Endothelial cell of umbilical vein (primary cell): ENCODE measurements at regions not wholly inside any gene's neighbourhood (a gene's known extent, or its start where the extent isn't known, plus 50 kb on each side); places are given as distances from the start of the nearest gene placed in this dataset.

Experiments
- CTCF ChIP-seq, 2 donors: IDR thresholded peaks; 1 replicate in 1 of 2; 2 replicates in 1 of 2; pipeline ENCODE4 v1.5.1; 2011; ENCODE audit warnings: low read length in 2 of 2, mild to moderate bottlenecking in 2 of 2, moderate library complexity in 2 of 2, control low read depth in 1 of 2, inconsistent platforms in 1 of 2, low read depth in 1 of 2; ENCODE audit not compliant: insufficient read depth in 1 of 2; ENCODE audit errors: extremely low read depth in 1 of 2
- EZH2 ChIP-seq: IDR thresholded peaks from 2 replicates; pipeline ENCODE4 v1.6.1; 2012; ENCODE audit warnings: borderline replicate concordance, low read depth, mild to moderate bottlenecking, moderate library complexity, low read length, inconsistent platforms; ENCODE audit not compliant: severe bottlenecking
- FOS ChIP-seq: IDR thresholded peaks from 2 replicates; pipeline ENCODE4 v1.6.1; 2011; ENCODE audit warnings: mild to moderate bottlenecking, low read length, moderate library complexity, borderline replicate concordance; ENCODE audit not compliant: insufficient read depth
- GATA2 ChIP-seq: IDR thresholded peaks from 2 replicates; pipeline ENCODE4 v1.7.0; 2011; ENCODE audit warnings: low read depth, mild to moderate bottlenecking, moderate library complexity, mixed read lengths, low read length; ENCODE audit not compliant: insufficient read length, insufficient read depth
- JUN ChIP-seq: IDR thresholded peaks from 2 replicates; pipeline ENCODE4 v1.6.1; 2011; ENCODE audit warnings: borderline replicate concordance, low read depth; ENCODE audit not compliant: insufficient read length, insufficient read depth
- MAX ChIP-seq: IDR thresholded peaks from 2 replicates; pipeline ENCODE4 v1.6.1; 2011; ENCODE audit not compliant: insufficient read depth, insufficient read length
- MYC ChIP-seq: IDR thresholded peaks from one replicate; pipeline ENCODE4 v1.6.1; 2011; ENCODE audit warnings: mild to moderate bottlenecking, low read depth, low read length
- POLR2A ChIP-seq: IDR thresholded peaks from 2 replicates; pipeline ENCODE4 v1.6.1; 2012; ENCODE audit warnings: low read depth, mild to moderate bottlenecking, control low read depth, low read length
- POLR2AphosphoS5 ChIP-seq: IDR thresholded peaks from 2 replicates; pipeline ENCODE4 v1.6.1; 2012; ENCODE audit warnings: low read depth, mild to moderate bottlenecking, control low read depth, low read length, moderate library complexity; ENCODE audit not compliant: insufficient read depth

DNA sequence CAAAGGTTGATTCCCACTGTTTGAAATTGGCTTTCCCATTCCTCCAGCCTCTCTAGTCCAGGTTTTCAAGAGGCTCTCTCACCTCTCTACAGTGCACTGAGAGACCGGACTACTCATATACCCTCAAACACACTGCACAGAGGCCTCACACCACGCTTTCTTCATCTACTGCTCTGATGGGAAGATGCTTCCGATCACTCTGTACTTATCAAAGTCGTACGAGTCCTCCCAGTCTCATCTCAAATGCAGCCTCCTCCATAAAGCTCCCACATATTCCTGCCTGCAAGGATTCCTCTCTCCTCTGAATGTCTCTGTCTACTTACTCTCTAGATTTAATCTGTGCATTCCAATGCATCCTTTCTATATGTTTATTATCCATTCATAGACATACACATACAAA is 164.4 kb downstream of the EFNB2 start:
- TF ChIP-seq CTCF (IDR thresholded peaks at IDR 0.05; ENCODE audit: extremely low read depth in 1 of 2, insufficient read depth in 1 of 2, low read depth in 1 of 2, low read length in 2 of 2) (no peak), POLR2AphosphoS5 (no peak), FOS (no peak), EZH2 (no peak), POLR2A (no peak), MAX (no peak), MYC (no peak), GATA2 (no peak), JUN (no peak)
